ENCODE measurements at regions not wholly inside any gene's neighbourhood (a gene's known extent, or its start where the extent isn't known, plus 50 kb on each side); places are given as distances from the start of the nearest gene placed in this dataset.

DNA sequence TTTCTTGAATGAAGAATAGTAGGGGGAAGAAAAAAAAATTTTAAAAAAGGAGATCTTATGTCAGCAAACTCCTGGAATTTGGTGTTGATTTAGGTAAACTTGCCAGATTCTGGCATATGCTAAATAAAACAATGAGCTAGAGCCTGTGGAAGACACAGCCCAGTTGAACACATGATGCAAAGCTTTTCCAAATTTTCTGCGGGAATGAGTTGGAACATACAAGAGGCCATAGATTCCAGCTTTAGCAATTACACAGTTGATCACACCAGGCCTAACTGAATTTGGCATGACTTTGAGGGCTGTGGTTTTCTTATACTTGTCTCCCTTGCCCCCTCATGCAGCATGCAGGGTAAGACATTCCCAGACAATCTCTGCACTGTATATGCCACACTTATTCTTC, 297.0 kb downstream of the SH3GL2 start (continued):
- TF ChIP-seq, protein P1, sequence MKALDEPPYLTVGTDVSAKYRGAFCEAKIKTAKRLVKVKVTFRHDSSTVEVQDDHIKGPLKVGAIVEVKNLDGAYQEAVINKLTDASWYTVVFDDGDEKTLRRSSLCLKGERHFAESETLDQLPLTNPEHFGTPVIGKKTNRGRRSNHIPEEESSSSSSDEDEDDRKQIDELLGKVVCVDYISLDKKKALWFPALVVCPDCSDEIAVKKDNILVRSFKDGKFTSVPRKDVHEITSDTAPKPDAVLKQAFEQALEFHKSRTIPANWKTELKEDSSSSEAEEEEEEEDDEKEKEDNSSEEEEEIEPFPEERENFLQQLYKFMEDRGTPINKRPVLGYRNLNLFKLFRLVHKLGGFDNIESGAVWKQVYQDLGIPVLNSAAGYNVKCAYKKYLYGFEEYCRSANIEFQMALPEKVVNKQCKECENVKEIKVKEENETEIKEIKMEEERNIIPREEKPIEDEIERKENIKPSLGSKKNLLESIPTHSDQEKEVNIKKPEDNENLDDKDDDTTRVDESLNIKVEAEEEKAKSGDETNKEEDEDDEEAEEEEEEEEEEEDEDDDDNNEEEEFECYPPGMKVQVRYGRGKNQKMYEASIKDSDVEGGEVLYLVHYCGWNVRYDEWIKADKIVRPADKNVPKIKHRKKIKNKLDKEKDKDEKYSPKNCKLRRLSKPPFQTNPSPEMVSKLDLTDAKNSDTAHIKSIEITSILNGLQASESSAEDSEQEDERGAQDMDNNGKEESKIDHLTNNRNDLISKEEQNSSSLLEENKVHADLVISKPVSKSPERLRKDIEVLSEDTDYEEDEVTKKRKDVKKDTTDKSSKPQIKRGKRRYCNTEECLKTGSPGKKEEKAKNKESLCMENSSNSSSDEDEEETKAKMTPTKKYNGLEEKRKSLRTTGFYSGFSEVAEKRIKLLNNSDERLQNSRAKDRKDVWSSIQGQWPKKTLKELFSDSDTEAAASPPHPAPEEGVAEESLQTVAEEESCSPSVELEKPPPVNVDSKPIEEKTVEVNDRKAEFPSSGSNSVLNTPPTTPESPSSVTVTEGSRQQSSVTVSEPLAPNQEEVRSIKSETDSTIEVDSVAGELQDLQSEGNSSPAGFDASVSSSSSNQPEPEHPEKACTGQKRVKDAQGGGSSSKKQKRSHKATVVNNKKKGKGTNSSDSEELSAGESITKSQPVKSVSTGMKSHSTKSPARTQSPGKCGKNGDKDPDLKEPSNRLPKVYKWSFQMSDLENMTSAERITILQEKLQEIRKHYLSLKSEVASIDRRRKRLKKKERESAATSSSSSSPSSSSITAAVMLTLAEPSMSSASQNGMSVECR (CRISPR knock-in tag; IDR thresholded peaks at IDR 0.05; ENCODE audit: borderline replicate concordance) = no peak
- TF ChIP-seq TEAD4 (CRISPR knock-in tag; IDR thresholded peaks at IDR 0.05) (no peak), ZBTB43 (CRISPR knock-in tag; IDR thresholded peaks at IDR 0.05) (no peak), ZNF317 (CRISPR knock-in tag; IDR thresholded peaks at IDR 0.05; ENCODE audit: borderline replicate concordance, low read depth) (no peak), GABPB1 (CRISPR knock-in tag; IDR thresholded peaks at IDR 0.05) (no peak), FOXP1 (CRISPR knock-in tag; IDR thresholded peaks at IDR 0.05; ENCODE audit: borderline replicate concordance) (no peak)
- TF ChIP-seq, protein P2, sequence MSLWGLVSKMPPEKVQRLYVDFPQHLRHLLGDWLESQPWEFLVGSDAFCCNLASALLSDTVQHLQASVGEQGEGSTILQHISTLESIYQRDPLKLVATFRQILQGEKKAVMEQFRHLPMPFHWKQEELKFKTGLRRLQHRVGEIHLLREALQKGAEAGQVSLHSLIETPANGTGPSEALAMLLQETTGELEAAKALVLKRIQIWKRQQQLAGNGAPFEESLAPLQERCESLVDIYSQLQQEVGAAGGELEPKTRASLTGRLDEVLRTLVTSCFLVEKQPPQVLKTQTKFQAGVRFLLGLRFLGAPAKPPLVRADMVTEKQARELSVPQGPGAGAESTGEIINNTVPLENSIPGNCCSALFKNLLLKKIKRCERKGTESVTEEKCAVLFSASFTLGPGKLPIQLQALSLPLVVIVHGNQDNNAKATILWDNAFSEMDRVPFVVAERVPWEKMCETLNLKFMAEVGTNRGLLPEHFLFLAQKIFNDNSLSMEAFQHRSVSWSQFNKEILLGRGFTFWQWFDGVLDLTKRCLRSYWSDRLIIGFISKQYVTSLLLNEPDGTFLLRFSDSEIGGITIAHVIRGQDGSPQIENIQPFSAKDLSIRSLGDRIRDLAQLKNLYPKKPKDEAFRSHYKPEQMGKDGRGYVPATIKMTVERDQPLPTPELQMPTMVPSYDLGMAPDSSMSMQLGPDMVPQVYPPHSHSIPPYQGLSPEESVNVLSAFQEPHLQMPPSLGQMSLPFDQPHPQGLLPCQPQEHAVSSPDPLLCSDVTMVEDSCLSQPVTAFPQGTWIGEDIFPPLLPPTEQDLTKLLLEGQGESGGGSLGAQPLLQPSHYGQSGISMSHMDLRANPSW (CRISPR knock-in tag; conservative IDR thresholded peaks at IDR 0.05; ENCODE audit: low read depth) = no peak
- TF ChIP-seq, protein P3, sequence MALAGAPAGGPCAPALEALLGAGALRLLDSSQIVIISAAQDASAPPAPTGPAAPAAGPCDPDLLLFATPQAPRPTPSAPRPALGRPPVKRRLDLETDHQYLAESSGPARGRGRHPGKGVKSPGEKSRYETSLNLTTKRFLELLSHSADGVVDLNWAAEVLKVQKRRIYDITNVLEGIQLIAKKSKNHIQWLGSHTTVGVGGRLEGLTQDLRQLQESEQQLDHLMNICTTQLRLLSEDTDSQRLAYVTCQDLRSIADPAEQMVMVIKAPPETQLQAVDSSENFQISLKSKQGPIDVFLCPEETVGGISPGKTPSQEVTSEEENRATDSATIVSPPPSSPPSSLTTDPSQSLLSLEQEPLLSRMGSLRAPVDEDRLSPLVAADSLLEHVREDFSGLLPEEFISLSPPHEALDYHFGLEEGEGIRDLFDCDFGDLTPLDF (CRISPR knock-in tag; IDR thresholded peaks at IDR 0.05) = no peak

GRCh38 chr9:17876687-17877086, 297.8 kb downstream of the SH3GL2 start:
- POLR2A ChIA-PET = no interaction called here
- ATAC-seq = no peak
- H3K9me3 Mint-ChIP-seq = peaks cover 14% of the 10 kb centered on the region
- H3K27ac Mint-ChIP-seq = no peak overlapping the region
- H3K36me3 Mint-ChIP-seq = no peaks in the 10 kb centered on the region
- TF ChIP-seq ZNF281 (CRISPR knock-in tag; IDR thresholded peaks at IDR 0.05) (no peak), GABPB1 (CRISPR knock-in tag; IDR thresholded peaks at IDR 0.05) (no peak), HMGA2 (CRISPR knock-in tag; IDR thresholded peaks at IDR 0.05) (no peak), JAZF1 (CRISPR knock-in tag; IDR thresholded peaks at IDR 0.05) (no peak), NFATC4 (CRISPR knock-in tag; IDR thresholded peaks at IDR 0.05) (no peak)
- TF ChIP-seq, protein P4, sequence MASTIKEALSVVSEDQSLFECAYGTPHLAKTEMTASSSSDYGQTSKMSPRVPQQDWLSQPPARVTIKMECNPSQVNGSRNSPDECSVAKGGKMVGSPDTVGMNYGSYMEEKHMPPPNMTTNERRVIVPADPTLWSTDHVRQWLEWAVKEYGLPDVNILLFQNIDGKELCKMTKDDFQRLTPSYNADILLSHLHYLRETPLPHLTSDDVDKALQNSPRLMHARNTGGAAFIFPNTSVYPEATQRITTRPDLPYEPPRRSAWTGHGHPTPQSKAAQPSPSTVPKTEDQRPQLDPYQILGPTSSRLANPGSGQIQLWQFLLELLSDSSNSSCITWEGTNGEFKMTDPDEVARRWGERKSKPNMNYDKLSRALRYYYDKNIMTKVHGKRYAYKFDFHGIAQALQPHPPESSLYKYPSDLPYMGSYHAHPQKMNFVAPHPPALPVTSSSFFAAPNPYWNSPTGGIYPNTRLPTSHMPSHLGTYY (CRISPR knock-in tag; IDR thresholded peaks at IDR 0.05) = no peak
- TF ChIP-seq, protein P5, sequence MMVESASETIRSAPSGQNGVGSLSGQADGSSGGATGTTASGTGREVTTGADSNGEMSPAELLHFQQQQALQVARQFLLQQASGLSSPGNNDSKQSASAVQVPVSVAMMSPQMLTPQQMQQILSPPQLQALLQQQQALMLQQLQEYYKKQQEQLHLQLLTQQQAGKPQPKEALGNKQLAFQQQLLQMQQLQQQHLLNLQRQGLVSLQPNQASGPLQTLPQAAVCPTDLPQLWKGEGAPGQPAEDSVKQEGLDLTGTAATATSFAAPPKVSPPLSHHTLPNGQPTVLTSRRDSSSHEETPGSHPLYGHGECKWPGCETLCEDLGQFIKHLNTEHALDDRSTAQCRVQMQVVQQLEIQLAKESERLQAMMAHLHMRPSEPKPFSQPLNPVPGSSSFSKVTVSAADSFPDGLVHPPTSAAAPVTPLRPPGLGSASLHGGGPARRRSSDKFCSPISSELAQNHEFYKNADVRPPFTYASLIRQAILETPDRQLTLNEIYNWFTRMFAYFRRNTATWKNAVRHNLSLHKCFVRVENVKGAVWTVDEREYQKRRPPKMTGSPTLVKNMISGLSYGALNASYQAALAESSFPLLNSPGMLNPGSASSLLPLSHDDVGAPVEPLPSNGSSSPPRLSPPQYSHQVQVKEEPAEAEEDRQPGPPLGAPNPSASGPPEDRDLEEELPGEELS (CRISPR knock-in tag; IDR thresholded peaks at IDR 0.05) = no peak
- DNase-seq (ENCODE audit: low spot score) = no peak
- H3K4me1 Mint-ChIP-seq = peaks cover 9% of the 10 kb centered on the region
- no peak overlapping the region for H3K4me3 Mint-ChIP-seq
- CTCF ChIA-PET = no interaction called here
- H3K27me3 Mint-ChIP-seq (ENCODE audit: low read depth) = no peaks in the 10 kb centered on the region

Data from WTC11 (cell line).